ENCODE measurements at regions not wholly inside any gene's neighbourhood (a gene's known extent, or its start where the extent isn't known, plus 50 kb on each side); places are given as distances from the start of the nearest gene placed in this dataset.
A peak's percentile ranks its signal among the peaks of the same experiment; 100 is the strongest.
"Not testable (repeated sequence)": the region's sequence is repeated elsewhere in the genome, so short reads cannot be mapped to it uniquely, and the experiment has no call there.

- DNase-seq = peak; percentile 25
Observed at GRCh38 chr9:29214690-29215253, 1641.5 kb upstream of the C9orf72 start.

- DNase-seq = no peak
Observed at GRCh38 chr9:29217966-29218365, 1644.7 kb upstream of the C9orf72 start.

- no peak for DNase-seq
Observed at GRCh38 chr9:29220596-29221251, 1647.4 kb upstream of the C9orf72 start.

- DNase-seq = no peak
Observed at GRCh38 chr9:29228558-29228957, 1655.3 kb upstream of the C9orf72 start.

- DNase-seq = no peak
Observed at GRCh38 chr9:29230931-29231330, 1657.7 kb upstream of the C9orf72 start.

GRCh38 chr9:29233193-29233592 is 1659.9 kb upstream of the C9orf72 start:
- DNase-seq = no peak

GRCh38 chr9:29241320-29241719 is 1668.0 kb upstream of the C9orf72 start:
- DNase-seq = no peak

GRCh38 chr9:29245351-29245750 is 1672.1 kb upstream of the C9orf72 start:
- DNase-seq = no peak

GRCh38 chr9:29270400-29270799 is 1697.1 kb upstream of the C9orf72 start:
- DNase-seq = not testable (repeated sequence)

- DNase-seq = no peak
Observed at GRCh38 chr9:29282121-29282520, 1708.8 kb upstream of the C9orf72 start.

GRCh38 chr9:29285818-29286217 is 1712.5 kb upstream of the C9orf72 start:
- DNase-seq = no peak

- DNase-seq = no peak
Observed at GRCh38 chr9:29289365-29289764, 1716.1 kb upstream of the C9orf72 start.

- DNase-seq = no peak
Observed at GRCh38 chr9:29290516-29290915, 1717.2 kb upstream of the C9orf72 start.

- no peak for DNase-seq
Observed at GRCh38 chr9:29297592-29297991, 1724.3 kb upstream of the C9orf72 start.

- no peak for DNase-seq
Observed at GRCh38 chr9:29311221-29311620, 1737.9 kb upstream of the C9orf72 start.

- no peak for DNase-seq
Observed at GRCh38 chr9:29312327-29312726, 1739.0 kb upstream of the C9orf72 start.

GRCh38 chr9:29319736-29320513 is 1746.6 kb upstream of the C9orf72 start:
- DNase-seq = no peak

- no peak for DNase-seq
Observed at GRCh38 chr9:29322240-29322639, 1749.0 kb upstream of the C9orf72 start.

- DNase-seq = no peak
Observed at GRCh38 chr9:29325894-29326293, 1752.6 kb upstream of the C9orf72 start.

- no peak for DNase-seq
Observed at GRCh38 chr9:29332789-29333188, 1759.5 kb upstream of the C9orf72 start.

- no peak for DNase-seq
Observed at GRCh38 chr9:29336281-29336680, 1763.0 kb upstream of the C9orf72 start.

GRCh38 chr9:29339387-29339786 is 1766.1 kb upstream of the C9orf72 start:
- DNase-seq = no peak

- DNase-seq = no peak
Observed at GRCh38 chr9:29348999-29349398, 1775.7 kb upstream of the C9orf72 start.

Measured in muscle of arm (tissue), 1 donor.